ENCODE measurements at regions not wholly inside any gene's neighbourhood (a gene's known extent, or its start where the extent isn't known, plus 50 kb on each side); places are given as distances from the start of the nearest gene placed in this dataset.

- TF ChIP-seq, protein P1, sequence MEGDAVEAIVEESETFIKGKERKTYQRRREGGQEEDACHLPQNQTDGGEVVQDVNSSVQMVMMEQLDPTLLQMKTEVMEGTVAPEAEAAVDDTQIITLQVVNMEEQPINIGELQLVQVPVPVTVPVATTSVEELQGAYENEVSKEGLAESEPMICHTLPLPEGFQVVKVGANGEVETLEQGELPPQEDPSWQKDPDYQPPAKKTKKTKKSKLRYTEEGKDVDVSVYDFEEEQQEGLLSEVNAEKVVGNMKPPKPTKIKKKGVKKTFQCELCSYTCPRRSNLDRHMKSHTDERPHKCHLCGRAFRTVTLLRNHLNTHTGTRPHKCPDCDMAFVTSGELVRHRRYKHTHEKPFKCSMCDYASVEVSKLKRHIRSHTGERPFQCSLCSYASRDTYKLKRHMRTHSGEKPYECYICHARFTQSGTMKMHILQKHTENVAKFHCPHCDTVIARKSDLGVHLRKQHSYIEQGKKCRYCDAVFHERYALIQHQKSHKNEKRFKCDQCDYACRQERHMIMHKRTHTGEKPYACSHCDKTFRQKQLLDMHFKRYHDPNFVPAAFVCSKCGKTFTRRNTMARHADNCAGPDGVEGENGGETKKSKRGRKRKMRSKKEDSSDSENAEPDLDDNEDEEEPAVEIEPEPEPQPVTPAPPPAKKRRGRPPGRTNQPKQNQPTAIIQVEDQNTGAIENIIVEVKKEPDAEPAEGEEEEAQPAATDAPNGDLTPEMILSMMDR (conservative IDR thresholded peaks at IDR 0.05; ENCODE audit: low read depth, low read length) = no peak
- no peak for TF ChIP-seq EZH2 (IDR thresholded peaks at IDR 0.05; ENCODE audit: borderline replicate concordance, low read depth, low read length, poor library complexity, severe bottlenecking)
These were observed 136.2 kb upstream of the FZD8 start for GRCh38 chr10:35778306-35778705.

Data from A673 (cell line).